ENCODE measurements at regions not wholly inside any gene's neighbourhood (a gene's known extent, or its start where the extent isn't known, plus 50 kb on each side); places are given as distances from the start of the nearest gene placed in this dataset.
"Not testable (repeated sequence)": the region's sequence is repeated elsewhere in the genome, so short reads cannot be mapped to it uniquely, and the experiment has no call there.

GRCh38 chr10:44575601-44576380 lies 190.9 kb upstream of the CXCL12 start:
- H3K27ac Mint-ChIP-seq = peak overlapping the region in 3 of 7 donors; percentile 91 to 97 (median 95)
- Histone ChIP-seq H3K9me3 (ENCODE audit: control insufficient read depth in 1 of 2, low read length in 2 of 2) (no peaks in the 10 kb centered on the region), H3K4me1 (ENCODE audit: insufficient read depth, low read length) (no peaks in the 10 kb centered on the region), H3K36me3 (ENCODE audit: insufficient read depth, low read length) (no peaks in the 10 kb centered on the region), H3K27me3 (ENCODE audit: insufficient read depth, low read length) (no peaks in the 10 kb centered on the region), H3K4me3 (ENCODE audit: low read length in 2 of 2) (no peak overlapping the region), H3K27ac (ENCODE audit: low read depth, low read length) (no peak overlapping the region)
- H3K36me3 Mint-ChIP-seq = no peaks in the 10 kb centered on the region
- peaks cover 0 to 5% (median under 1%) of the 10 kb centered on the region in 4 donors for H3K4me1 Mint-ChIP-seq
- no peak overlapping the region for H3K4me3 Mint-ChIP-seq
- CTCF ChIA-PET (ENCODE audit: partially characterized antibody) = no interaction called here
- peaks cover 0 to 5% (median 0%) of the 10 kb centered on the region in 8 donors for H3K9me3 Mint-ChIP-seq
- POLR2A ChIA-PET (ENCODE audit: partially characterized antibody) = no interaction called here
- no peaks in the 10 kb centered on the region for H3K27me3 Mint-ChIP-seq
- intact Hi-C loops (cut with micrococcal nuclease) = no loop called here
- DNase-seq = no peak

GRCh38 chr10:44576702-44577191 lies 191.8 kb upstream of the CXCL12 start:
- H3K36me3 Mint-ChIP-seq = no peaks in the 10 kb centered on the region
- H3K9me3 ChIP-seq (ENCODE audit: control insufficient read depth in 1 of 2, low read length in 2 of 2) = no peaks in the 10 kb centered on the region
- peak overlapping the region in 3 of 8 donors; percentile 9 to 41 (median 17) for H3K4me3 Mint-ChIP-seq
- no peaks in the 10 kb centered on the region for H3K27me3 Mint-ChIP-seq
- ChIA-PET CTCF (ENCODE audit: partially characterized antibody) (no interaction called here), POLR2A (ENCODE audit: partially characterized antibody) (no interaction called here)
- H3K9me3 Mint-ChIP-seq = peaks cover 0 to 5% (median 0%) of the 10 kb centered on the region in 8 donors
- intact Hi-C loops (cut with micrococcal nuclease) = no loop called here
- H3K4me3 ChIP-seq (ENCODE audit: low read length in 2 of 2) = no peak overlapping the region
- H3K27ac ChIP-seq (ENCODE audit: low read depth, low read length) = no peak overlapping the region
- no peaks in the 10 kb centered on the region for H3K27me3 ChIP-seq (ENCODE audit: insufficient read depth, low read length)
- H3K4me1 Mint-ChIP-seq = peaks cover 0 to 5% (median under 1%) of the 10 kb centered on the region in 4 donors
- no peaks in the 10 kb centered on the region for H3K36me3 ChIP-seq (ENCODE audit: insufficient read depth, low read length)
- peak overlapping the region in 4 of 7 donors; percentile 91 to 97 (median 96) for H3K27ac Mint-ChIP-seq
- DNase-seq = peak in 2 of 5 donors; percentile 29 to 61
- no peaks in the 10 kb centered on the region for H3K4me1 ChIP-seq (ENCODE audit: insufficient read depth, low read length)

GRCh38 chr10:44577533-44577932 lies 192.6 kb upstream of the CXCL12 start:
- Histone ChIP-seq H3K4me1 (ENCODE audit: insufficient read depth, low read length) (no peaks in the 10 kb centered on the region), H3K27ac (ENCODE audit: low read depth, low read length) (peak overlapping the region; percentile 35), H3K27me3 (ENCODE audit: insufficient read depth, low read length) (no peaks in the 10 kb centered on the region), H3K36me3 (ENCODE audit: insufficient read depth, low read length) (no peaks in the 10 kb centered on the region), H3K4me3 (ENCODE audit: low read length in 2 of 2) (no peak overlapping the region), H3K9me3 (ENCODE audit: control insufficient read depth in 1 of 2, low read length in 2 of 2) (no peaks in the 10 kb centered on the region)
- Mint-ChIP-seq H3K27ac (peak overlapping the region in 4 of 7 donors; percentile 91 to 97 (median 96)), H3K27me3 (peaks cover 0 to 1% of the 10 kb centered on the region in 2 donors), H3K36me3 (no peaks in the 10 kb centered on the region), H3K9me3 (peaks cover 0 to 5% (median 0%) of the 10 kb centered on the region in 8 donors), H3K4me3 (peak overlapping the region in 1 of 8 donors; percentile 41), H3K4me1 (peaks cover 0 to 5% (median under 1%) of the 10 kb centered on the region in 4 donors)
- intact Hi-C loops (cut with micrococcal nuclease) = no loop called here
- POLR2A ChIA-PET (ENCODE audit: partially characterized antibody) = no interaction called here
- CTCF ChIA-PET (ENCODE audit: partially characterized antibody) = no interaction called here
- no peak for DNase-seq

- intact Hi-C loops (cut with micrococcal nuclease) = no loop called here
- peaks cover 0 to 5% (median under 1%) of the 10 kb centered on the region in 4 donors for H3K4me1 Mint-ChIP-seq
- H3K4me3 ChIP-seq (ENCODE audit: low read length in 2 of 2) = no peak overlapping the region
- H3K4me3 Mint-ChIP-seq = no peak overlapping the region
- H3K27ac ChIP-seq (ENCODE audit: low read depth, low read length) = no peak overlapping the region
- H3K36me3 ChIP-seq (ENCODE audit: insufficient read depth, low read length) = no peaks in the 10 kb centered on the region
- H3K9me3 ChIP-seq (ENCODE audit: control insufficient read depth in 1 of 2, low read length in 2 of 2) = no peaks in the 10 kb centered on the region
- H3K27ac Mint-ChIP-seq = peak overlapping the region in 3 of 7 donors; percentile 75 to 97 (median 91)
- no peaks in the 10 kb centered on the region for H3K36me3 Mint-ChIP-seq
- peaks cover 0 to 1% of the 10 kb centered on the region in 2 donors for H3K27me3 Mint-ChIP-seq
- peaks cover 0 to 7% (median 0%) of the 10 kb centered on the region in 8 donors for H3K9me3 Mint-ChIP-seq
- CTCF ChIA-PET (ENCODE audit: partially characterized antibody) = no interaction called here
- POLR2A ChIA-PET (ENCODE audit: partially characterized antibody) = no interaction called here
- no peak for DNase-seq
- H3K27me3 ChIP-seq (ENCODE audit: insufficient read depth, low read length) = no peaks in the 10 kb centered on the region
- no peaks in the 10 kb centered on the region for H3K4me1 ChIP-seq (ENCODE audit: insufficient read depth, low read length)
These were observed 193.4 kb upstream of the CXCL12 start for GRCh38 chr10:44578271-44578670.

- H3K4me1 ChIP-seq (ENCODE audit: insufficient read depth, low read length); H3K4me3 Mint-ChIP-seq; H3K27me3 Mint-ChIP-seq; H3K36me3 ChIP-seq (ENCODE audit: insufficient read depth, low read length); intact Hi-C loops (cut with micrococcal nuclease); H3K4me3 ChIP-seq (ENCODE audit: low read length in 2 of 2); DNase-seq; H3K4me1 Mint-ChIP-seq; H3K9me3 ChIP-seq (ENCODE audit: control insufficient read depth in 1 of 2, low read length in 2 of 2); H3K9me3 Mint-ChIP-seq; H3K27me3 ChIP-seq (ENCODE audit: insufficient read depth, low read length); H3K36me3 Mint-ChIP-seq; CTCF ChIA-PET (ENCODE audit: partially characterized antibody); H3K27ac ChIP-seq (ENCODE audit: low read depth, low read length); POLR2A ChIA-PET (ENCODE audit: partially characterized antibody): not testable (repeated sequence)
- peak overlapping the region in 1 of 7 donors; percentile 36 for H3K27ac Mint-ChIP-seq
These were observed 194.1 kb upstream of the CXCL12 start for GRCh38 chr10:44578963-44579362.

- H3K27me3 Mint-ChIP-seq = peaks cover 0 to 1% of the 10 kb centered on the region in 2 donors
- Histone ChIP-seq H3K36me3 (ENCODE audit: insufficient read depth, low read length) (no peaks in the 10 kb centered on the region), H3K9me3 (ENCODE audit: control insufficient read depth in 1 of 2, low read length in 2 of 2) (no peaks in the 10 kb centered on the region), H3K4me1 (ENCODE audit: insufficient read depth, low read length) (no peaks in the 10 kb centered on the region), H3K4me3 (ENCODE audit: low read length in 2 of 2) (no peak overlapping the region), H3K27ac (ENCODE audit: low read depth, low read length) (no peak overlapping the region), H3K27me3 (ENCODE audit: insufficient read depth, low read length) (no peaks in the 10 kb centered on the region)
- H3K4me1 Mint-ChIP-seq = peaks cover 0 to 3% (median under 1%) of the 10 kb centered on the region in 4 donors
- peaks cover 0 to 11% (median 0%) of the 10 kb centered on the region in 8 donors for H3K9me3 Mint-ChIP-seq
- DNase-seq = no peak
- H3K4me3 Mint-ChIP-seq = no peak overlapping the region
- ChIA-PET CTCF (ENCODE audit: partially characterized antibody) (no interaction called here), POLR2A (ENCODE audit: partially characterized antibody) (no interaction called here)
- no peaks in the 10 kb centered on the region for H3K36me3 Mint-ChIP-seq
- intact Hi-C loops (cut with micrococcal nuclease) = no loop called here
- H3K27ac Mint-ChIP-seq = no peak overlapping the region
These were observed 197.1 kb upstream of the CXCL12 start for GRCh38 chr10:44581996-44582395.

- Histone ChIP-seq H3K4me3 (ENCODE audit: low read length in 2 of 2) (no peak overlapping the region), H3K36me3 (ENCODE audit: insufficient read depth, low read length) (no peaks in the 10 kb centered on the region), H3K27me3 (ENCODE audit: insufficient read depth, low read length) (no peaks in the 10 kb centered on the region), H3K4me1 (ENCODE audit: insufficient read depth, low read length) (no peaks in the 10 kb centered on the region), H3K9me3 (ENCODE audit: control insufficient read depth in 1 of 2, low read length in 2 of 2) (no peaks in the 10 kb centered on the region), H3K27ac (ENCODE audit: low read depth, low read length) (no peak overlapping the region)
- H3K9me3 Mint-ChIP-seq = peaks cover 0 to 4% (median 0%) of the 10 kb centered on the region in 8 donors
- H3K4me3 Mint-ChIP-seq = no peak overlapping the region
- H3K4me1 Mint-ChIP-seq = no peaks in the 10 kb centered on the region
- intact Hi-C loops (cut with micrococcal nuclease) = no loop called here
- no peak overlapping the region for H3K27ac Mint-ChIP-seq
- POLR2A ChIA-PET (ENCODE audit: partially characterized antibody) = no interaction called here
- no peak for DNase-seq
- H3K27me3 Mint-ChIP-seq = no peaks in the 10 kb centered on the region
- CTCF ChIA-PET (ENCODE audit: partially characterized antibody) = no interaction called here
- no peaks in the 10 kb centered on the region for H3K36me3 Mint-ChIP-seq
These were observed 202.8 kb upstream of the CXCL12 start for GRCh38 chr10:44587488-44588318.

Data from CD4-positive, alpha-beta memory T cell (primary cell).